Central memory CD8-positive, alpha-beta T cell (primary cell): ENCODE measurements at regions not wholly inside any gene's neighbourhood (a gene's known extent, or its start where the extent isn't known, plus 50 kb on each side); places are given as distances from the start of the nearest gene placed in this dataset.

ENCODE experiments used
- ATAC-seq: fragments of 150-1000 bp; cut with Tn5 transposase; replicated peaks from 2 replicates; pipeline ENCODE4 v1.10.0; 2022; ENCODE audit warnings: mild to moderate bottlenecking, moderate FRiP score, moderate number of reproducible peaks; ENCODE audit not compliant: poor library complexity, severe bottlenecking; ENCODE audit errors: extremely low read depth
- DNase-seq, 2 donors: peaks; one replicate each; pipeline ENCODE4 v3.0.0; 2021; ENCODE audit warnings: low spot score in 2 of 2
- H3K27ac Mint-ChIP-seq: one replicate; pipeline ENCODE4 v1.8.0; 2022; ENCODE audit warnings: low read depth, mild to moderate bottlenecking, moderate library complexity, mixed read lengths
- H3K27me3 Mint-ChIP-seq: one replicate; pipeline ENCODE4 v1.8.0; 2022; ENCODE audit warnings: mixed read lengths
- H3K36me3 Mint-ChIP-seq: one replicate; pipeline ENCODE4 v1.8.0; 2022; ENCODE audit warnings: mild to moderate bottlenecking, moderate library complexity, mixed read lengths; ENCODE audit not compliant: insufficient read depth
- H3K4me1 Mint-ChIP-seq: one replicate; pipeline ENCODE4 v1.8.0; 2022; ENCODE audit warnings: mixed read lengths
- H3K4me3 Mint-ChIP-seq: one replicate; pipeline ENCODE4 v1.8.0; 2022; ENCODE audit warnings: mild to moderate bottlenecking, moderate library complexity, mixed read lengths
- H3K9me3 Mint-ChIP-seq: one replicate; pipeline ENCODE4 v1.8.0; 2022; ENCODE audit warnings: mixed read lengths

GRCh38 chr6:84512391-84512790 is 252.0 kb downstream of the TBX18 start:
- no peak for DNase-seq
- no peaks in the 10 kb centered on the region for H3K9me3 Mint-ChIP-seq
- ATAC-seq, result no peak
- no peak overlapping the region for H3K27ac Mint-ChIP-seq
- no peaks in the 10 kb centered on the region for H3K36me3 Mint-ChIP-seq
- no peaks in the 10 kb centered on the region for H3K4me1 Mint-ChIP-seq
- H3K4me3 Mint-ChIP-seq, result no peak overlapping the region
- no peaks in the 10 kb centered on the region for H3K27me3 Mint-ChIP-seq

- Mint-ChIP-seq H3K9me3 (no peaks in the 10 kb centered on the region), H3K4me1 (no peaks in the 10 kb centered on the region), H3K27me3 (no peaks in the 10 kb centered on the region), H3K4me3 (no peak overlapping the region), H3K36me3 (no peaks in the 10 kb centered on the region), H3K27ac (no peak overlapping the region)
- no peak for DNase-seq
- no peak for ATAC-seq
Observed at GRCh38 chr6:84511929-84512328, 252.5 kb downstream of the TBX18 start.

GRCh38 chr6:84508981-84509380 is 255.4 kb downstream of the TBX18 start:
- DNase-seq (no peak), ATAC-seq (no peak)
- Mint-ChIP-seq H3K4me1 (no peaks in the 10 kb centered on the region), H3K9me3 (no peaks in the 10 kb centered on the region), H3K36me3 (no peaks in the 10 kb centered on the region), H3K4me3 (no peak overlapping the region), H3K27me3 (no peaks in the 10 kb centered on the region), H3K27ac (no peak overlapping the region)

- Mint-ChIP-seq H3K9me3 (no peaks in the 10 kb centered on the region), H3K27ac (no peak overlapping the region), H3K27me3 (no peaks in the 10 kb centered on the region), H3K4me1 (no peaks in the 10 kb centered on the region), H3K36me3 (no peaks in the 10 kb centered on the region), H3K4me3 (no peak overlapping the region)
- DNase-seq (no peak), ATAC-seq (no peak)
Observed at GRCh38 chr6:84508334-84508733, 256.1 kb downstream of the TBX18 start.

- ATAC-seq, result no peak
- H3K27ac Mint-ChIP-seq, result no peak overlapping the region
- peaks cover 22% of the 10 kb centered on the region for H3K9me3 Mint-ChIP-seq
- H3K27me3 Mint-ChIP-seq, result no peaks in the 10 kb centered on the region
- no peaks in the 10 kb centered on the region for H3K36me3 Mint-ChIP-seq
- no peak for DNase-seq
- H3K4me3 Mint-ChIP-seq, result no peak overlapping the region
- no peaks in the 10 kb centered on the region for H3K4me1 Mint-ChIP-seq
Observed at GRCh38 chr6:84504025-84504424, 260.4 kb downstream of the TBX18 start.

GRCh38 chr6:84501315-84501714 is 263.1 kb downstream of the TBX18 start:
- no peak overlapping the region for H3K4me3 Mint-ChIP-seq
- no peaks in the 10 kb centered on the region for H3K36me3 Mint-ChIP-seq
- no peaks in the 10 kb centered on the region for H3K27me3 Mint-ChIP-seq
- no peak for ATAC-seq
- H3K4me1 Mint-ChIP-seq, result no peaks in the 10 kb centered on the region
- H3K27ac Mint-ChIP-seq, result no peak overlapping the region
- peaks cover 28% of the 10 kb centered on the region for H3K9me3 Mint-ChIP-seq
- DNase-seq, result no peak

GRCh38 chr6:84500726-84501125 is 263.7 kb downstream of the TBX18 start:
- ATAC-seq, result no peak
- no peaks in the 10 kb centered on the region for H3K4me1 Mint-ChIP-seq
- no peaks in the 10 kb centered on the region for H3K27me3 Mint-ChIP-seq
- H3K4me3 Mint-ChIP-seq, result no peak overlapping the region
- H3K36me3 Mint-ChIP-seq, result no peaks in the 10 kb centered on the region
- no peak overlapping the region for H3K27ac Mint-ChIP-seq
- no peak for DNase-seq
- peaks cover 28% of the 10 kb centered on the region for H3K9me3 Mint-ChIP-seq

GRCh38 chr6:84498905-84499304 is 265.5 kb downstream of the TBX18 start:
- no peak for DNase-seq
- Mint-ChIP-seq H3K4me3 (no peak overlapping the region), H3K36me3 (no peaks in the 10 kb centered on the region), H3K27me3 (no peaks in the 10 kb centered on the region), H3K27ac (no peak overlapping the region), H3K4me1 (no peaks in the 10 kb centered on the region), H3K9me3 (peaks cover 28% of the 10 kb centered on the region)
- no peak for ATAC-seq

GRCh38 chr6:84492241-84493165 is 265.1 kb upstream of the CEP162 start:
- Mint-ChIP-seq H3K27ac (no peak overlapping the region), H3K27me3 (no peaks in the 10 kb centered on the region), H3K9me3 (no peaks in the 10 kb centered on the region), H3K4me1 (no peaks in the 10 kb centered on the region), H3K4me3 (no peak overlapping the region), H3K36me3 (no peaks in the 10 kb centered on the region)
- no peak for ATAC-seq
- no peak for DNase-seq

GRCh38 chr6:84489598-84489997 is 262.2 kb upstream of the CEP162 start:
- Mint-ChIP-seq H3K4me1 (no peaks in the 10 kb centered on the region), H3K4me3 (no peak overlapping the region), H3K9me3 (no peaks in the 10 kb centered on the region), H3K36me3 (no peaks in the 10 kb centered on the region), H3K27ac (no peak overlapping the region), H3K27me3 (no peaks in the 10 kb centered on the region)
- DNase-seq (no peak), ATAC-seq (no peak)

- DNase-seq (no peak), ATAC-seq (no peak)
- Mint-ChIP-seq H3K27me3 (no peaks in the 10 kb centered on the region), H3K36me3 (no peaks in the 10 kb centered on the region), H3K4me1 (no peaks in the 10 kb centered on the region), H3K9me3 (peaks cover 11% of the 10 kb centered on the region), H3K27ac (no peak overlapping the region), H3K4me3 (no peak overlapping the region)
Observed at GRCh38 chr6:84486526-84486925, 259.1 kb upstream of the CEP162 start.

- Mint-ChIP-seq H3K9me3 (peaks cover 11% of the 10 kb centered on the region), H3K27me3 (no peaks in the 10 kb centered on the region), H3K4me3 (no peak overlapping the region), H3K27ac (no peak overlapping the region), H3K4me1 (no peaks in the 10 kb centered on the region), H3K36me3 (no peaks in the 10 kb centered on the region)
- no peak for ATAC-seq
- no peak for DNase-seq
Observed at GRCh38 chr6:84469144-84469543, 241.7 kb upstream of the CEP162 start.

GRCh38 chr6:84467296-84467695 is 239.9 kb upstream of the CEP162 start:
- peaks cover 15% of the 10 kb centered on the region for H3K9me3 Mint-ChIP-seq
- DNase-seq (no peak), ATAC-seq (no peak)
- no peak overlapping the region for H3K4me3 Mint-ChIP-seq
- H3K27me3 Mint-ChIP-seq, result no peaks in the 10 kb centered on the region
- H3K4me1 Mint-ChIP-seq, result no peaks in the 10 kb centered on the region
- no peak overlapping the region for H3K27ac Mint-ChIP-seq
- no peaks in the 10 kb centered on the region for H3K36me3 Mint-ChIP-seq
